H9 (cell line): ENCODE measurements at regions not wholly inside any gene's neighbourhood (a gene's known extent, or its start where the extent isn't known, plus 50 kb on each side); places are given as distances from the start of the nearest gene placed in this dataset.

Experiments
- DNase-seq: peaks from one replicate; pipeline ENCODE4 v3.0.0-alpha.2; 2017
- H2AFZ ChIP-seq: one replicate; pipeline ENCODE4 v1.6.1; 2013; ENCODE audit warnings: mild to moderate bottlenecking, low read length, control low read depth, moderate library complexity
- H2AK5ac ChIP-seq: 2 replicates; pipeline ENCODE4 v1.6.1; 2013; ENCODE audit warnings: low read length, control low read depth, mixed read lengths; ENCODE audit not compliant: insufficient read length
- H2BK120ac ChIP-seq: one replicate; pipeline ENCODE4 v1.6.1; 2013; ENCODE audit warnings: low read depth, mild to moderate bottlenecking, low read length, control low read depth, inconsistent platforms; ENCODE audit not compliant: poor library complexity, severe bottlenecking
- H2BK12ac ChIP-seq: 2 replicates; pipeline ENCODE4 v1.6.1; 2013; ENCODE audit warnings: low read length, control low read depth, mixed read lengths, low read depth; ENCODE audit not compliant: insufficient read length
- H2BK15ac ChIP-seq: 2 replicates; pipeline ENCODE4 v1.6.1; 2013; ENCODE audit warnings: low read depth, low read length, control low read depth
- H2BK20ac ChIP-seq: one replicate; pipeline ENCODE4 v1.6.1; 2013; ENCODE audit warnings: low read depth, mild to moderate bottlenecking, low read length, control low read depth, inconsistent platforms; ENCODE audit not compliant: poor library complexity, severe bottlenecking
- H2BK5ac ChIP-seq: 2 replicates; pipeline ENCODE4 v1.6.1; 2013; ENCODE audit warnings: low read length, control low read depth, mixed read lengths; ENCODE audit not compliant: insufficient read length
- H3K14ac ChIP-seq: 2 replicates; pipeline ENCODE4 v1.6.1; 2013; ENCODE audit warnings: low read length, control low read depth; ENCODE audit not compliant: insufficient read depth
- H3K18ac ChIP-seq: 2 replicates; pipeline ENCODE4 v1.6.1; 2013; ENCODE audit warnings: low read depth, mild to moderate bottlenecking, mixed read lengths, low read length, control low read depth; ENCODE audit not compliant: insufficient read length
- H3K23ac ChIP-seq: 2 replicates; pipeline ENCODE4 v1.6.1; 2013; ENCODE audit warnings: low read length, control low read depth, mixed read lengths, low read depth; ENCODE audit not compliant: insufficient read length
- H3K23me2 ChIP-seq: 2 replicates; pipeline ENCODE4 v1.6.1; 2013; ENCODE audit warnings: low read depth, mild to moderate bottlenecking, mixed read lengths, low read length, control low read depth; ENCODE audit not compliant: insufficient read length, poor library complexity, severe bottlenecking
- H3K27ac ChIP-seq: 2 replicates; pipeline ENCODE4 v1.5.1; 2013; ENCODE audit warnings: low read length, control low read depth, mixed read lengths, low read depth; ENCODE audit not compliant: insufficient read length
- H3K27me3 ChIP-seq: 2 replicates; pipeline ENCODE4 v1.6.1; 2013; ENCODE audit warnings: low read length, control low read depth, inconsistent platforms; ENCODE audit not compliant: insufficient read depth
- H3K4ac ChIP-seq: 2 replicates; pipeline ENCODE4 v1.6.1; 2013; ENCODE audit warnings: low read depth, mild to moderate bottlenecking, control low read depth, inconsistent platforms, low read length, moderate library complexity
- H3K4me1 ChIP-seq: 2 replicates; pipeline ENCODE4 v1.6.1; 2013; ENCODE audit warnings: low read length, control low read depth, inconsistent platforms; ENCODE audit not compliant: insufficient read depth
- H3K4me2 ChIP-seq: 2 replicates; pipeline ENCODE4 v1.6.1; 2013; ENCODE audit warnings: low read length, control low read depth, mixed read lengths; ENCODE audit not compliant: insufficient read length, insufficient read depth
- H3K56ac ChIP-seq: 2 replicates; pipeline ENCODE4 v1.6.1; 2013; ENCODE audit warnings: low read depth, mild to moderate bottlenecking, mixed read lengths, low read length, control low read depth; ENCODE audit not compliant: insufficient read length
- H3K79me1 ChIP-seq: 2 replicates; pipeline ENCODE4 v1.6.1; 2013; ENCODE audit warnings: low read depth, mild to moderate bottlenecking, moderate library complexity, low read length, control low read depth, inconsistent platforms; ENCODE audit not compliant: insufficient read depth, poor library complexity, severe bottlenecking
- H3K79me2 ChIP-seq: 2 replicates; pipeline ENCODE4 v1.6.1; 2013; ENCODE audit warnings: low read length, control low read depth, inconsistent platforms; ENCODE audit not compliant: insufficient read depth
- H3K9ac ChIP-seq: 2 replicates; pipeline ENCODE4 v1.6.1; 2013; ENCODE audit warnings: low read length, control low read depth, mixed read lengths; ENCODE audit not compliant: insufficient read length; ENCODE audit errors: extremely low read depth
- H3K9me3 ChIP-seq: one replicate; pipeline ENCODE4 v1.6.1; 2013; ENCODE audit warnings: low read depth, low read length, inconsistent platforms; ENCODE audit not compliant: control insufficient read depth
- H3T11ph ChIP-seq: one replicate; pipeline ENCODE4 v1.6.1; 2013; ENCODE audit warnings: mild to moderate bottlenecking, low read length, control low read depth, inconsistent platforms
- H4K20me1 ChIP-seq: one replicate; pipeline ENCODE4 v1.6.1; 2013; ENCODE audit not compliant: control insufficient read depth, insufficient read length, insufficient read depth
- H4K5ac ChIP-seq: 2 replicates; pipeline ENCODE4 v1.6.1; 2013; ENCODE audit warnings: low read depth, mild to moderate bottlenecking, mixed read lengths, low read length, control low read depth; ENCODE audit not compliant: insufficient read length
- H4K8ac ChIP-seq: replicated peaks from 2 replicates; pipeline ENCODE4 v1.6.1; 2013; ENCODE audit warnings: low read length, control low read depth, mixed read lengths, low read depth; ENCODE audit not compliant: insufficient read length
- H4K91ac ChIP-seq: 2 replicates; pipeline ENCODE4 v1.6.1; 2013; ENCODE audit warnings: low read depth, mild to moderate bottlenecking, moderate library complexity, mixed read lengths, low read length, control low read depth; ENCODE audit not compliant: insufficient read length
- H3K27ac Mint-ChIP-seq, 3 experiments: 2 replicates in 2 of 3; 3 replicates in 1 of 3; pipeline ENCODE4 v1.8.0; 2020 to 2021; ENCODE audit warnings: mixed read lengths in 3 of 3, mild to moderate bottlenecking in 1 of 3, moderate library complexity in 1 of 3
- H3K27me3 Mint-ChIP-seq: 2 replicates; pipeline ENCODE4 v1.8.0; 2021; ENCODE audit warnings: low read depth, mild to moderate bottlenecking, moderate library complexity, mixed read lengths
- H3K36me3 Mint-ChIP-seq, 3 experiments: 2 replicates in 2 of 3; 3 replicates in 1 of 3; pipeline ENCODE4 v1.8.0; 2020 to 2021; ENCODE audit warnings: low read depth in 3 of 3, mixed read lengths in 3 of 3; ENCODE audit not compliant: insufficient read depth in 1 of 3
- H3K4me1 Mint-ChIP-seq, 2 experiments: 2 replicates each; pipeline ENCODE4 v1.8.0; 2020; ENCODE audit warnings: mixed read lengths in 2 of 2
- H3K4me3 Mint-ChIP-seq, 2 experiments: 2 replicates in 1 of 2; 3 replicates in 1 of 2; pipeline ENCODE4 v1.8.0; 2020 to 2021; ENCODE audit warnings: mild to moderate bottlenecking in 2 of 2, mixed read lengths in 2 of 2, moderate library complexity in 1 of 2
- H3K9me3 Mint-ChIP-seq, 2 experiments: 2 replicates in 1 of 2; 3 replicates in 1 of 2; pipeline ENCODE4 v1.8.0; 2020; ENCODE audit warnings: mild to moderate bottlenecking in 2 of 2, mixed read lengths in 2 of 2, moderate library complexity in 1 of 2
- WGBS: extraction: QIAGEN DNeasy Blood & Tissue Kit; methylation state at CpG from one replicate; pipeline ENCODE4 v1.1.7; 2013; ENCODE audit warnings: missing lambda C conversion rate, low lambda C conversion rate, mixed read lengths; ENCODE audit not compliant: insufficient read length; ENCODE audit errors: extremely low coverage; 5-methylcytosine and 5-hydroxymethylcytosine counted together
- TF ChIP-seq, protein P1 (sequence below): fragments of 200-600 bp; sonication (generic); conservative IDR thresholded peaks from 3 replicates; pipeline ENCODE4 v1.8.0; 2021; ENCODE audit warnings: antibody characterized with exemption, mild to moderate bottlenecking

DNA sequence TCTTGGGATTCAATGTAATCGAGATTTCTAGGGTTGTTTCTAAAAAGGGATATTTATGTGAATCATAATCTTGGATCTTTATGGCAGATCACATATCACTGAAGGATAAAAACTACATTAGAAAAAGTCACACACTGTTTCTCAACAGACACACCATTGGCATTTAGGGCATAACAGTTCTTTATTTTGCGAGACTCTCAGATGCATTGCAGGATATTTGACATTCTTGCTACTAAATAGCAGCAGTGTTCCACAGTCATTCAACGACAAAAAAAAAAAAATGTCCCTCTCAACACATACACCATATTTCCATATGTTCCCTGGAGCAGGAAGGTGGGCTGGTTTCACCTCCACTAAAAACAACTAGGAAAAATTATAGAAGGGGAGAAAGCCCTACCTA is 243.4 kb upstream of the PCDH18 start:
- H3K4me3 Mint-ChIP-seq: no peak overlapping the region
- H3K4me1 ChIP-seq: no peaks in the 10 kb centered on the region
- H3K36me3 Mint-ChIP-seq: no peaks in the 10 kb centered on the region; a peak in 1 of 7 replicates
- no peak overlapping the region for H2BK12ac ChIP-seq
- no peaks in the 10 kb centered on the region for H3K27me3 Mint-ChIP-seq
- no peak overlapping the region for H3K4me2 ChIP-seq
- no CpG with 5 or more reads among the region's 3 CpGs for WGBS
- H3K9me3 ChIP-seq: no peaks in the 10 kb centered on the region
- H2AFZ ChIP-seq: no peak overlapping the region
- H3T11ph ChIP-seq: no peak overlapping the region
- TF ChIP-seq, protein P1, sequence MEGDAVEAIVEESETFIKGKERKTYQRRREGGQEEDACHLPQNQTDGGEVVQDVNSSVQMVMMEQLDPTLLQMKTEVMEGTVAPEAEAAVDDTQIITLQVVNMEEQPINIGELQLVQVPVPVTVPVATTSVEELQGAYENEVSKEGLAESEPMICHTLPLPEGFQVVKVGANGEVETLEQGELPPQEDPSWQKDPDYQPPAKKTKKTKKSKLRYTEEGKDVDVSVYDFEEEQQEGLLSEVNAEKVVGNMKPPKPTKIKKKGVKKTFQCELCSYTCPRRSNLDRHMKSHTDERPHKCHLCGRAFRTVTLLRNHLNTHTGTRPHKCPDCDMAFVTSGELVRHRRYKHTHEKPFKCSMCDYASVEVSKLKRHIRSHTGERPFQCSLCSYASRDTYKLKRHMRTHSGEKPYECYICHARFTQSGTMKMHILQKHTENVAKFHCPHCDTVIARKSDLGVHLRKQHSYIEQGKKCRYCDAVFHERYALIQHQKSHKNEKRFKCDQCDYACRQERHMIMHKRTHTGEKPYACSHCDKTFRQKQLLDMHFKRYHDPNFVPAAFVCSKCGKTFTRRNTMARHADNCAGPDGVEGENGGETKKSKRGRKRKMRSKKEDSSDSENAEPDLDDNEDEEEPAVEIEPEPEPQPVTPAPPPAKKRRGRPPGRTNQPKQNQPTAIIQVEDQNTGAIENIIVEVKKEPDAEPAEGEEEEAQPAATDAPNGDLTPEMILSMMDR: no peak
- H3K27me3 ChIP-seq: no peaks in the 10 kb centered on the region
- no peaks in the 10 kb centered on the region for H3K79me2 ChIP-seq
- H3K56ac ChIP-seq: no peak overlapping the region
- H3K23ac ChIP-seq: no peak overlapping the region
- no peak overlapping the region for H2AK5ac ChIP-seq
- no peak overlapping the region for H3K14ac ChIP-seq
- no peak overlapping the region for H4K8ac ChIP-seq
- no peak overlapping the region for H3K18ac ChIP-seq
- H3K4ac ChIP-seq: no peak overlapping the region
- no peak overlapping the region for H2BK20ac ChIP-seq
- no peaks in the 10 kb centered on the region for H4K20me1 ChIP-seq
- peaks cover 3 to 9% of the 10 kb centered on the region in 2 experiments; a peak in 3 of 4 replicates for H3K4me1 Mint-ChIP-seq
- no peak overlapping the region for H4K91ac ChIP-seq
- no peak overlapping the region for H3K27ac ChIP-seq
- H2BK5ac ChIP-seq: no peak overlapping the region
- no peak overlapping the region for H4K5ac ChIP-seq
- H3K9ac ChIP-seq: no peak overlapping the region
- H3K23me2 ChIP-seq: no peaks in the 10 kb centered on the region
- DNase-seq: no peak
- no peak overlapping the region for H2BK120ac ChIP-seq
- no peak overlapping the region for H2BK15ac ChIP-seq
- H3K27ac Mint-ChIP-seq: no peak overlapping the region; a peak in 1 of 7 replicates
- no peaks in the 10 kb centered on the region for H3K79me1 ChIP-seq
- H3K9me3 Mint-ChIP-seq: no peaks in the 10 kb centered on the region; a peak in 1 of 5 replicates
